Hippocampal formation (tissue), 2 donors: ENCODE measurements at regions not wholly inside any gene's neighbourhood (a gene's known extent, or its start where the extent isn't known, plus 50 kb on each side); places are given as distances from the start of the nearest gene placed in this dataset.

Experiments
- DNase-seq, 2 donors: peaks; one replicate each; lab custom pipeline; 2025; lab: John Stamatoyannopoulos, UW

DNA sequence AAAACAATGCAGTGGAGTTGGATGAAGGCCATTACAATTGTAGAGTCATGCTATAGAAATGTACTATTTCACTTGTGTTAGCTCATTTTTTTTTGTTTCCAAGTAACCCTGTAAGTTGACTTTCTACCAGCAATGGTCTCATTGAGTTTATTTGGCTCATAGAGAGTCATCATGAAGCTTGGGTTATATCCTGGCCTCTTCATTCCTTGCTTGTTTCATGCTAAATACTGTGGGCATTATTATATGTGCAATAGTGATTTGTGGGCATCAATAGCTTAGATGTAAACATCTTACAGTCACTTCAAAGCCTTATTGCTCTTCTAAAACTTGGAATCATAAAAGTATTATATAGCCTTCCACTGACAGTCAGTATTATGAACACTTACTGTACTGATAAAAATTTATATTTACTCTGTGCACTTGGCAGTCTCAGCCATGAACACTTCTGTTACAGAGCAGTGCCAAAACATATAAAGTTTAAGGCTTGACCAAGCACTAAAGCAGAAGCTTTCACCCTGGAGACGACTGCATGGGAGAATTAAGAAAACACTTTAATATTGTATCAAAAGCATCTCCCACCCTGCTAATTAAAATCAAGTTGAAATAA, 751.2 kb downstream of the SATB2 start:
- no peak for DNase-seq

DNA sequence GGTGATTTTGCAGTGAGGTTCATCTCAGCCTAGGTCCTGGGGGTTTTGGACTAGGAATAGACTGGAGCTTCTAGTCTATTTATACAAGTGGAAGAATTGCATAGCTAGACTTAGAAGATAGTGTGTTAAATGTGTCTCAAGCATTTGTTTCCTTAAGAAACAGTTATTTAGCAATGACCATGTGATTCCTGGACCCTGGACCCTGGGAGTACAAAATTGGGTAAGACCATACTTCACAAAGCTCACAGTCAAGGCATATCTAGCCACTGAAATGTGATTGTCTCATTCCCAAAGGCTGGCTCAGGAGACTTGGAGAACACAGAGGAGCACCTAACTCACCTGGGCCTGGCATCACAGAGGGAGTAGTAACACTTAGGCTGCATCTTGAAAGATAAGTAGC, 754.5 kb downstream of the SATB2 start:
- DNase-seq: no peak

DNA sequence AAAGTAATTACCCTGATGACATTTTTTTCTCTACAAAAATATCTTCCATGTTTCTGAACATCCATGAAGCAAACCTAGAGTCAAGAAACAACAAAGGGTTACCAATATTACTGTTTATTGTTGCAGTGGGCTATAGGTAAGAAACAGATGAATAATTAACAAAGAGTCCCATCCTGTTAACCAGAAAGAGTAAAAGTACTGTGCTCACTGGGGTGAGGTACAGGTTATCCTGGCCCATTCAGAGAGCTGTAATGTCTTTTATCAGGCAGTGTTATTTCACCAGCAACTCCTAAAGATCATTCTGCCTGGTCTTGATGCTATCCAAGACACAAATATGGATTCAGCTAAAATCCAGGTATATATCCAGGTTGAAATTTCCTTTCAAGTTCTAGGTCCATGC, 754.9 kb downstream of the SATB2 start:
- no peak for DNase-seq

DNA sequence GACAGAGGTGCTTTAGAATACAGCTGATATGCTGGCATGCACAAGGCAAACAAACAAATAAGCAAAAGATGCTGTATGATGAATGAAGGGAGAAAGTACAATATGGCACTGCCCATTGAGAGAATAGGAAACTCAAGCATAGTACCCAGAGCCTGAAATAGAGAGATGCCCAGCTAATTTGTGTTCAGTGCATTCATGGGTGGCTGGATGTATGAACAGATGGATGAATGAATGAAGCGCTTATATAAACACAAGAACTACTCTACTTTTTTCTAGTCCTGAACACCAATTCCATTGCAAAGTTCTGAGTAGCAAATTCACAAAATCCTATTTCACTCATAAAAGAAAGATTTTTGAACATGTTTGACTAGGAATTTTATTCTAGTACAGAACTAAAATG, 756.3 kb downstream of the SATB2 start:
- DNase-seq: no peak

DNA sequence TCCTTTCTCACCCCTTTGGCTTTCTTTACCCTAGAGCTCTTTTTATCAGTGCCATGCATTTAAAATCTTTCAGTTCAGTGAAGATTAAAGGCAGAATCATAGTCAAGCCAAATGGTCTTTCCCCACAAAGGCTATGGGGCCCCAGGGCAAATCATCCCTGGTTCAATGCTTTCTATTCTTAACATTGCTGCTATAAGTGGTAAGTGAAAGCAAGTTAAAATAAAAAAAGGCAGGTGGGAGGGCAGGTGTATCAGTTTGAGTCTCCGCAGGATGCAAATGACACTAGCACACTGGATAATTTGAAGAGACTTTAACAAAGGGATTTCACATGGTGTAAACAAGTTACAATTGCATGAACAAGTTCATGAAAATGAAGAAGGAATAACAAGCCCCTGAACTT, 757.4 kb downstream of the SATB2 start:
- no peak for DNase-seq

DNA sequence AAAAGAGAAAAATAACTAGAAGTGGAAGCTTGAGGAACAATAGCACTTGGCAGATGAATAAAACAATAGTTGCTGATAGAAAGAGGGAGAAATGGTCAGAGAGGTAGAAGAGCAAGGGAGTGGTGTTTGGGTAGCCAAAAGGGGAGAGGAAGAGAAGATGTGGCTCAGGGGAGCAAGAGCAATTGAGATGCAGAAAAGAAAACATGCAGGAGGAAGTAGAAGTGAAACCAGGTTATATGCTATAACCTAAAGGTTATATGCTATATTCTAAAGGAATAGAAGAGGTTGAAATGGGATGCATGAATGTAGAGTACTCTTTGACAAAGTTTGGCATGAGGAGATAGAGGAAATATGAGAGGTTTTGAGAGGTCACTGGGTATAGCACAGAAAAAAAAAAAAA, 759.5 kb downstream of the SATB2 start:
- DNase-seq: no peak

DNA sequence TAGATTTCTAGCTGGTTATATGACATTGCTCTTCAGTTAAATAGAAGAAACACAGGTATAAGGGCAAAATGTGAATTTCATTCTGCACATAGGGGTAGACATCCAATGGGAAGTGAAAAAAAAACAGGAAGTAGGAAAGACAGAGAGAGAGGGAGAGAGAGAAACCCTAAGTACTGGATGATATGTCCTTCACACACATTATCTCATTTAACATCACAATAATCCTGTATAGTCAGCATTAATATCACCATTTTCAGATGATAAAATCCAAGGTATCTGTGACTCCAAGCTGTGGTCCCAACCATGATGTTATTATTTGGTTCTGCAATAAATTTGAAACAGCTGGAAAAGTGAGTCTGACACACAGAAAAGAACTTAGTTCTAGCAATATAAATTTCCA, 759.9 kb downstream of the SATB2 start:
- no peak for DNase-seq

DNA sequence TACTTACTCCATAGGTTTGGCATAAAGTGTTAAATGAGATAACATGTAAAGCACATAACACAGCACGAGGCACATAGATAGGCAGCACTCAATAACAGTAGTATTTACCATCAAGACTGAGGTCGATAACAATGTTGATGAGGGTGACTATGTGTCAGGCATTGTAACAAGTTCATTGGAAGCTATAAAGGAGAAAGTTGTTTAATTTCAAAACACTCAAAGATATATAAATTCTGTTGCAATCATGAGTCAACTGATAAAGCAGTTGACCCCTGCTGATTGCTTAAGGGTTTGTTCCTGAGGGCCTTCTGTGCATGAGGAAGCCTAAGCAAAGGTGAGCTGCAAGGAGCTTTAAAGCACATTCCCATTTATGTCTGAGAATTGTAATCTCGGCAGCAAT, 760.5 kb downstream of the SATB2 start:
- no peak for DNase-seq

DNA sequence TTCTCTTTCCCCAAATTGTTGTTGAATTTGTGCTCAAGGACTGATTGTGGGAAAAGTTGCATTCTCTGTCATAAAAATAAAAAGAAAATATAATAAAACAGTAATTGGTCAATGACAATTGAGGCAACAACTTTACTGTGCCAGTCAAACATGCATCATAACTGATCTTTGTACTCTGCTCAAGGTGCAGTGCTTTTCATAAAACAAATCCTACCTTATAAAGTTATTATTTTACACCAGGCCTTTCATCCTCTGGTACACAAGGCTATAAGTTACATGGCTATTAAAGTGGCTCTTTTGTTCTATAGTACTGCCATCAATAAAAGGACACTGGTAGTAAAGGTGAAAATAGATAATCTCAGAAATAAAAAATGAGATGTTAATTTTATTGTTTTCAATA, 761.9 kb downstream of the SATB2 start:
- DNase-seq: no peak

DNA sequence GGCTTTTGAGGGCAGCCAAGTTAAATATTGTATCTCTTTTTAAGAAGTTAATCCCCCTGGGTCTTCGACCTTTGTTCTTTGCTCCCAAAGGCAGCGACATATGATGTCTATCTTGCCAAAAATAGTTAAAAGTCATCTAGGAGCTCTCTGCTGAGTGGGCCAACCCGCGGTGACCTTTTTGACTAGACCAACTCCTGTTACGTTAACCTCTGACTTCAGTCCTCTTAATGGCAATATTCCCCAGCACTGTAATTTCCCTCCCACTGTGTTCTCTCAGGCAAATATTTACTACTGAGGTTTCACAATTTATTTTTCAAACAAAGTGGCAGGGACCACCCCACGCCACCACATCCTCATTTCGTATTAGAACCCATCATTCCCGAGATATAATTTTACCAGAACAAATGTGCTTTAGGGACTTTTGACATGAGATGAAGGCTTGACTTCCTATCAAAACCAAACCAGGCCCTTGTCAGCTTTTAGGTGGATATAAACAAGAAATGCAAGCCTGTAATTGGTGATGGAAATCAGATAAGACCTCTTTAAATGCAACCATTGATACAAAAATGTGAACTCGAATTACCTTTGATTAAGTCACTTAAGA, 764.7 kb downstream of the SATB2 start:
- DNase-seq: no peak

DNA sequence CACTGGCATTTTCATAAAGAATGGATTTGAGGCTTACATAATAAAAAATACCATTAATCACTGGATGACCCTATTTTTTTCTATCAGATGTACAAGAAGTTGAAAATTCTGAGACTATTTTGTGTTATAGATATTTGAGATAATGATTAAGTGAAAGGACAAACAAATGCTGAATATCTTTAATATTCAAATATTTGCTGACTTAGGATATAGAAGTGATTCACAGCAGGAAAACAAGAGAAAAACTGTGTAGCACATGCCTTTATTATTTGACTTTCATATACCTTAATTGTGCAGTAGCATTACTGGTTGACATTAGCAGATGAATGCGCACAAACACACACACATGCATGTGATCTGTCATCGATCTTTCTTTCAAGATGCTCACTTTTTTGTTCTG, 766.5 kb downstream of the SATB2 start:
- no peak for DNase-seq

DNA sequence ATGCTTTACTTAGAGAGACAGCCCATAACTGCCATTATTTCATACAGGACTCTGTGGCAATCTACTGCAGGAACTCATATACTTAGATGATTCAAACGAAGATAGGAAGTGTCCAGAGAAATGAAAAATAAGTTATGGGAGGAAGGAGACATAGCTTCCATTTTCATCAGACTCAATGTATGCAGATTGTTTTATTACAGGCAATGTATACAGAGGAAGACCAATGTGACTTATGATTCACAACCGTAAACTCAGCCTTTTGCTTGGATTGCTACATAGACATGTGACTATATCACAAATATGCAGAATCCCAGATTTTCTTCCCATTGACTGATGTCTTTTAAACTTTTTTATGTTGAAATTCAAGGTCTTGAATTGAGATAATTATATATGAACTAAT, 793.4 kb downstream of the SATB2 start:
- DNase-seq: no peak

DNA sequence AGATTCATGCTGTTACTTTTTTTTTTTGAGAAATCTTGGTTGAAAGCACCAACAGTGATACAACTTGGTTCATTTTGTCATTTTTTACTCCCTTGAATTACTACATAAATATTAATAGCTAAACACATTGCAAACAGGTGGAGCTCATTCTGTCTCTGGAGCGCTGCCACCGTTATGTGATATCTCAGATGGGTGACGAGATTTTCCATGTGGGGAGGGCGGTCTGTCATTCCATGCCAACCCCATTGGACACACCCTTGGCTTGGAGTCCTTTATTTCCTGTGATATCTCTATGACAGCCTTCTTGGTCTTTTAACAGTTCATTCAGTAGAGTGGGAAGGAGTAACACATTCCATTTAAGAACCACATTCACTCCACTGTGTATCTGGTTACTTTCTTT, 794.8 kb downstream of the SATB2 start:
- no peak for DNase-seq

DNA sequence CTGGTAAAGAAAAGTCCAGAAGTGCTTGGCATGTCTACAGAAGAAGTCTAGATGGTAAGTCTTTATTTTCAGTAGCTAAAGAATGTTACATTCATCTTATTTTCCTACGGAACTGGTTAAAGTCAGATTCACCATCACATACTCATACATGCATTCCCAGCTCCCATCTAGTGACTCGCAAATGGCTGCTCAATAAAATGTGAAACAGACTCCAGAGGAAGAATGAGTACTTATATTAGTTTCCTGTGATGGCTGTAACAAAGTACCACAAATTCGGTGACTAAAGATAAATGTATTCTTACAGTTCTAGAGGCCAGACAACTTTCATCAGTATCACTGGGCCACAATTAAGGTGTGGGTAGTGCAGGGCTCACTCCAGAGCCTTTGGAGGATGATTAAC, 797.2 kb downstream of the SATB2 start:
- DNase-seq: no peak

DNA sequence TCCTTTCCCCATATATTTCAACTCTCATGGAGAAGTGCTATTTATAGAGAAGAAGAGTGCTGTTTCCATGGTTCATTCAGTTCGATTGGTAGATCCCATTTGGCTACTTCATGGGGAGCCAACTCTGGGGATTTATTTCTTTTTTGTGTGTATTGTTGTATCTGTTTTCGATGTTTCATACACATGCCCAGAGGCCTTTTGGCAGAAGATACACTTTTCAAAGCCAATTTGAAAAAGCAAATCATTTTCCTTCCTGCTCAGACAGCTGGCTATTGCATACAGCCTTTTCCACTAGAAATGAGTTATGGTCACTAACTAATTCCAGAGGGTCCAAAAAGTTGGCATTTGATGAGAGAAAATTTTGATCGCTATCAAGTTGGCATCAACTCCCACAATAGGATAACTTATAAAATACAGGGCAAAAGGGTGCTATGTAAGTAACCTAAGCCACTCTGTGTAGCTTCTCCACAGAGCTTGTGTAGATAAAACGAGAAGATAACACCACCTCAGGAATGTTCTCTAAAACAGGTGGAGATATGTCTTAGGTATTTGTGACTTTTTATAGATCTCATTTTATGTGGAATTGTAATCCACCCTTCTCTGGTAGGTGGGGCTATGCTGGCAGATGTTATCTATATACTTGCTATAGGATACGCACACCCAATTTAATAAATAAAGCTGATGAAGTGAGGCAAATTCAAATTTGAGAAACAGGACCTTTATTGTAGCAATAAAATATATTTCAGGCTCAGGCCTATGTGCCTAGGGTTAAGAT, 798.5 kb downstream of the SATB2 start:
- DNase-seq: no peak

DNA sequence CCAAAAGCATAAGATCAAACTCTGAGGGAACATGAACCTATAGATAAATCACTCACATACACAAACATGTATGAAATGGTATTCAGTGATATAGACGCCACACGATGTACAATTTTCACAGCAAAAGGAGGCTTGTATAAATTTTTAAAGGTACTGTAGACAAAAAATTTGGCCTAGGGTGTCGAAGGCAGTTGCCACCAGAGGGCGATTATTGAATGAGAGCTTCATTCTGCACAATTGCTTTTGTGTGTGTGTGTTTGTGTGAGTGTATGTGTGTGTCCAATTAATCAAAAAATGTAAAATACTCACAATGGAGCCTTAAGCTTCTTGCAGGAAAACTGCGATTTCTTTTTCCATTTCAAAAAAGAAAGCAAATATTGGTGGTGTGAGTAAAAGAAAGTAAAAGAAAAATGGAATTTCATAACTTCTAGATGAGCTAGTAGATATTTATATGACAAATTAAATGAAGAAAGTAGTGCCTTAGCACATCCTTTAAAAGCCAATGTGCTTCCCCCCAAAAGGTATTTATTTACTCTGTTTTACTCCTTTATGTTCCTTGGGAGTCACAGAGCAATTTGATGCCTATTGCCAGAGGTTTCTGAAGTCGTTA, 800.1 kb downstream of the SATB2 start:
- no peak for DNase-seq

DNA sequence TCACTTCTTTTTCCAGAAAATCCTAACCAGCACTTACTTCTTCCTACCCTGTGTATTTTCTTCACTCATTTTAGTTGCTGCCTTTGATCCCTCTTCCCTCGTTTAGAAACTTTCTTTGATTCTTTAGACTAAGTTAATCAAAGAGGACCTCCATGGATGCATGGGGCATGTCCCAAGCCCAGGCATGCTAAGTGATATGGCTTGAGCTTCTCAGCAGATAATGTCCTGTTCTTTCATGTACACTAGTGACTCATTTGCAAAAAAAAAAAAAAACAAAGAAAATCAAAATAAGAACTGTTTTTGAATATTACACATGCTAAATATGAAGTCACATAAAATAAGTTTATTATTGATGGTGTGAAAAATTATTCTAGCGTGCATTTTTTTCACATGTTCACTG, 800.9 kb downstream of the SATB2 start:
- no peak for DNase-seq

DNA sequence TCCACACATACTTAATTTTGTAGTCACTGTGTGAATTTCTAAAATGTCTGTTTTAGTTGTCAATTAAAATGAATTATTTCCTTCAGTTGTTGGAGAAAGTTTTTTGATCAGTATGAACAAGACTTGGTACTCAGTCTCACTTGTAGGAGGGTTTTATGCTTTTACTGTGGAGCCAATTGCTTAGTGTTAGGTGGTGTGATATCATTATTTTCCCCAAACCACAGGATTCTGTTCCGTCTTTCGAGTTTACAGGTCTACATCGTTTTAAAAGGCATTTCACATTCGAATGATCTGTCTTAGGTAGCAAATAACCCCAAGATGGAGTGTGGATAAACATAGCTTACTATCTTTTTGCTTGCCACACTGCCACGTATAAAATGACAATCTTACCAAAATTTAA, 803.1 kb downstream of the SATB2 start:
- no peak for DNase-seq

DNA sequence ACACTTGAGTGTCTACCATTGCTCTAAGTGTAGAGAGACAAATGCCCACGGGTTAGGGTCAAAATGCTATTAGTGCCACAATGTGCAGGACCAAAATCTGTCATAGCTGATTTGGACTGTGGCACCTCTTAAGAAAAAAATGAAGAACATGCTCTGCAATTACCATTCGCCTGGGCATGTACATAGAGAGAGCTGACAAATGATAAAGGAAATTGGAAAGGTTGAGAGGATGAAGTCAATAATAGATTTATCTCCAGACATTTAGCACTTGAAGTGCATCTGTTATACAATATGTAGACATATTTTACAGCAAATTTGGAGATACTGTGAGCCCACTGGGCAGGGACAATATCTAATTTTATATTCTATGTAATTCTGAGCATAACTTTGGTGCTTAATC, 804.4 kb downstream of the SATB2 start:
- no peak for DNase-seq

DNA sequence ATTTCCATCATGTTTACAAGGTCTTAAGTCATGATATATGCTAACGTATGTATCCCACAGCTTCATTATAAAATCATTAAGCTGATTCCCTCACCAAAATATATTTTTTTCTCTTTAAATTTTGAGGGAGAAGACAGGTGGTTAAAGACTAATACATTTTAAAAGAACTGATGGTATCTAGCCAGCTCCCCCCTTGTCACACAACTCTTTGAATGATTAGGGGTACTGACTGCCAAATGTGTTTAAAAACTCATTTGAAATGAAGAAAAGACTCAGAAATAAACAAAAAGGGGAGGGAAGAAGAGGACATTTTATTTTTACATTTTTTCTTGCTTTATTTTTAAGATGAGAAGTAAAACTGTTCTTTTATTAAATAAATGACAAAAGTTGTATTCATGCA, 805.3 kb downstream of the SATB2 start:
- no peak for DNase-seq

DNA sequence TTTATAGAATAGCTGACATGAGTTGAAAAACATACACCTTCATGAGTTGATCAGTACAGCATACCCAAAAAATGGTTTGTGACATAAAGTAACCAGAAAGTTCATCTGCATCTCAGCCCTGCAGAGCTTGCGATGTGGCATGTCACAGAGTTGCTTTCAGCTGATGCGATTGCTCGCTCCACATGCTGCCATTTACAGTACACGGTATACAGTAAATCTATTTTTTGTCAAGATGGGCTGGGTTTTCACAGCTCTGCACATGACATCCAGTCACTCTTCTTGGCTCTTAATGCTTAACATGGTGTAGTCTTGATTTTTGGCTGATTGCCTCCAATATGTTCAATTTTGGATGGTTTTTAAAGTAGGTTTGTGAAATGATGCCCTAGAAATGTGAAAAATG, 811.9 kb downstream of the SATB2 start:
- DNase-seq: no peak

DNA sequence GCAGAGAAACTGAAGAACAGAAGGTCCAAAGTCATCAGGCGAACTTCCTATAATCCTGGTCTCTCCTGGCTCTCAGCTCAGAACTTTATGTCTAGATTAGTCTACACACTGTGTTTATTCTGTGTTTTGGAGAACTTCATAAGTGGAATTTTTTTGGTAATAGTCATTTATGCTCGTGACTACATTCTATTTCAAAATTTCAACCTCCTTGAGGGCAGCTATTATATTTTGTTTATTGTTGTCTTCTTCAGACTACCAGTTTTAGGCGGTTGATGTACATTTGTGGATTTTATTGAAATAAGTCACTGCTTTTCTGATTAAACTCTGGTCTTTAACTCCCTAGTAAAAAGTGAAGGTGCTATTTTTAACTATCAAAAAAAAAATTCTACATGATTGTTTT, 816.6 kb downstream of the SATB2 start:
- DNase-seq: no peak

DNA sequence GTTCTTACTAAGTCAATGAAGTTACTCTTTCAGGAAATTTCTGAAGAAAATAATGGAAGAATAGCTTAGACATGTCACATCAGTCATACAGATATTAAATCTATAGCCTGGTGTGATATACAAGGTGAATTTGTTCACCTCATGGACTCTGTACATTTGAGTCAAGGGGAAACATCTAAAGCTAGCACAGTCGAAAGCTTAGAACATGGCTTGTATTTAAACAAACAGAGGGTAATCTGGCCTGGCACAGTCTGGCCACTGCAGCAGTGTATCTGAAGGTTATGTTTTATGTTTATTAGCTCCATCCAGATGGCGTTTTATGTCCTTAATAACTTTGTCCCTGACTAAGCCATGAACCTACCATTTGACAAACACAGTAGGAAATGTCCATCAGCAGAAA, 817.3 kb downstream of the SATB2 start:
- DNase-seq: no peak
